ENCODE measurements at regions not wholly inside any gene's neighbourhood (a gene's known extent, or its start where the extent isn't known, plus 50 kb on each side); places are given as distances from the start of the nearest gene placed in this dataset.
A peak's percentile ranks its signal among the peaks of the same experiment; 100 is the strongest.

- DNase-seq, result no peak
These were observed 466.1 kb downstream of the FUT8 start for GRCh38 chr14:65878586-65878985.

- DNase-seq, result no peak
These were observed 466.9 kb downstream of the FUT8 start for GRCh38 chr14:65879248-65880009.

GRCh38 chr14:65880507-65880906 is 468.0 kb downstream of the FUT8 start:
- no peak for DNase-seq

- no peak for DNase-seq
These were observed 469.1 kb downstream of the FUT8 start for GRCh38 chr14:65881642-65882041.

DNA sequence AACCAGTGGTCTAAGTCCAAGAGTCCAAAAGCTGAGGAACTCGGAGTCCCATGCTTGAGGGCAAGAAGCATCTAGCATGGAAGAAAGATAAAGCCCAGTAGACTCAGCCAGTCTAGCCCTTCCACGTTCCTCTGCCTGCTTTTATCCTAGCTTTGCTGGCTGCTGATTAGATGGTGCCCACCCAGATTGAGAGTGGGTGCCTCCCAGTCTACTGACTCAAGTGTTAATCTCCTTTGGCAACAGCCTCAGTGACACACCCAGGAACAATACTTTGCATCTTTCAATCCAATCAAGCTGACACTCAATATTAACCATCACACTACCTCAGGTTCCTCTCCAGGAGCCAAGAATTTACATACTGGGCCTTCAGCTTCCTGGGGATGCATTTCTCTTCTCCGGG is 476.1 kb downstream of the FUT8 start:
- no peak for DNase-seq

GRCh38 chr14:65892315-65892714 is 479.8 kb downstream of the FUT8 start:
- DNase-seq, result no peak

DNA sequence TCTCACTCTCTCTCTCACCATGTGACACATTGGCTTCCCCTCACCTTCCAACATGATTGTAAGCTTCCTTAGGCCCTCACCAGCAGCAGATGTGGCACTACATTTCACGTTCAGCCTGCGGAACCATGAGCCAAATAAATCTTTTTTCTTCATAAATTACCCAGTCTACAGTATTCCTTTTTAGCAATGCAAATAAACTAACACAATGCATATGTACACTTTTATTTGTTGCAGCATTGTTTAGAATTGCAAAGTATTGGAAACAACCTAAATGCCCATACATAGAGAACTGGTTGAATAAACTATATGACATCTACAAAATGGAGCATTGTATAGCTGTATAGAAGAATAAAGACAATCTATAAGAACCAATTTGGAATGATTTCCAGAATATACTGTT is 487.6 kb downstream of the FUT8 start:
- no peak for DNase-seq

GRCh38 chr14:65901595-65901994 is 489.1 kb downstream of the FUT8 start:
- no peak for DNase-seq

DNA sequence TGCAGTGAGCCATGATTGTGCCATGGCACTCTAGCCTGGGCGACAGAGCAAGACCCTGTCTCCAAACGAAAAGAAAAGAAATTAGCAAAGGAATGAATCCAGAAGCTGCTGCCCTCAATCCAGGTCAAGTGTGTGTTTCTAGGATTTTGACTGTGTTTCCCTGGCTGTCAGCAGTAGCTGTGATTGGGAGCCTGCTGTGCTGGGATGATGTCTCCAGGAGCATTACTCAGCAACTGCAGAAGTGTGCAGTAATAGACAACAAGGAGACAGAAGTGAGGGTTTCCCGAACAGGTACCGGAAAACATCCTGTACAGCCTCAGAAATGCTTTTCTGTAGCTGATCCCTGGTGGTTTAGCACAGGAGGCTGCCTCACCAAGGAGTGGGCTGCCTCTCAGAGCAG is 492.5 kb downstream of the FUT8 start:
- no peak for DNase-seq

GRCh38 chr14:65906344-65906743 is 493.8 kb downstream of the FUT8 start:
- DNase-seq, result no peak

DNA sequence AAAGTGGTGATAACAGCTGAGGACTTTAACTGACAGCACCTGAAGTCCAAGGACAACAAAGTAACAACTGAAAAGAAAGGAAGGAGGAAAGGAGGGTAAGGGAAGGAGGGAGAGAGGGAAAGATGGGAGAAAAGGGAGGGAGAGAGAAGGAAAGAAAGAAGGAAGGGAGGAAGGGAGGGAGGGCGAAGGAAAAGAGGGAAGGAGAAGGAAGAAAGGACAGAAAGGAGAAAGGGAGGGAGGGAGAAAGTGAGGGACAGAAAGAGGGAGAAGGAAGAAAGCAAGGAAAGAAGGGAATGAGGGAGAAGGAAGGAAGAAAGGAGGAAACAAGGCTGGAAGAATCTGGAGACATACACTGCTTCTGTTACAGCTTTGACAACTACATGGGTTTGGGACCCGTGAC is 494.4 kb downstream of the FUT8 start:
- no peak for DNase-seq

GRCh38 chr14:65910108-65910786 is 497.7 kb downstream of the FUT8 start:
- DNase-seq, result no peak

- no peak for DNase-seq
These were observed 502.6 kb downstream of the FUT8 start for GRCh38 chr14:65915125-65915524.

DNA sequence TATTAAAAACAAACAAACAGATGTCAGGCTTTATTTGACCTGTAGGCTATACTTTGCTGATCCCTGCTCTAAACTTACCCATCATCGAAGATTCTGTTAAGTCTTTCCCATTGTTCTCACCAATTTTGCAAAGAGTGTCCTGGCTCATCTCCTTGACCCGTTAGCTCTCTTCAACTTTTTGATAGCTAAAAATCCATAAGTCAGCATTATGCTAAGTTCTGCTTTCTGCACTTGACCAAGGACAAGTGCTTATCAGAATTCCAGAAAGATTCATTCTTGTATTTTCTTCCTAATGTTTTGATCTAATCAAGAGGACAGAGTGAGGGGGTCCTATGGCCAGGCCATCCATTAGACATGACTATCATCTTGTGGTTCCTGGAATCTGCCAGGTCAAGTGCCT is 503.5 kb downstream of the FUT8 start:
- no peak for DNase-seq

DNA sequence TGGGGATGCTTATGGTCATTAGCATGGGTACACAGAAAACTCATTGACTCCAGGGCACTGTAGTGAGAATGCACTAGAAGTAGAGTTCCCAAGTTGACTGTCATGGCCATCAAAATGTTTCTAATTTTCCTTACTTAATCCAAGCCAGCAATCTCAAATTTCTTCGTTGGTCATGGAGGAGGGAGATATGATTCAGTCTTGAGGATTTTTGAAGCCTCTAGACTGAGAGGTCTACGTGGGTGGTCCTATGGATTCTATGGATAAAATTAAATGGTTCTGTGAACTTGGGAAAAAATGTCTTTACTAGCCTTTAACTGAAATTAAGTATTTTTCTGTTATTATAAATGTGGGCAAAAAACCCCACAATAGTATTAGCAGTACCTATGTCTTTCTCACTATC is 508.5 kb downstream of the FUT8 start:
- DNase-seq, result no peak

GRCh38 chr14:65922142-65922541 is 509.6 kb downstream of the FUT8 start:
- DNase-seq, result no peak

DNA sequence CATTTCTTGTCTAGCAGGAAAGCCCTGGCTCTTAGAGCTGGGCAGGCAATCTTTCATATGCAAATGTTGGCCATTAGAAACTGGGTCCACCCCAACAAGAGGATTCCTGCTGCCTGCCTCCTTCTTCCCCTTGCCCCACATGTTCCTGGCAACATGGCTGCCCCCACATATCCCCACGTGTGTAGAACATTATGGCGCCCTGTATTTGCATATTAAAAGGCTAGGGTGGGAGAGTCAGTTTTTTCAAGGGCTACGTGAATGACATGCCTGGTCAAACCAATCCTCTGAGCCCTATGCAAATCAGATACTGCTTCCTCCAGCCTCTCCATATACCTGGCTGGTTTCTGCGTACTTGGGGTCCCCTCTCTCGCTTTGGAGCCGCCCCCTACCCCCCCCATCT is 514.0 kb downstream of the FUT8 start:
- no peak for DNase-seq

DNA sequence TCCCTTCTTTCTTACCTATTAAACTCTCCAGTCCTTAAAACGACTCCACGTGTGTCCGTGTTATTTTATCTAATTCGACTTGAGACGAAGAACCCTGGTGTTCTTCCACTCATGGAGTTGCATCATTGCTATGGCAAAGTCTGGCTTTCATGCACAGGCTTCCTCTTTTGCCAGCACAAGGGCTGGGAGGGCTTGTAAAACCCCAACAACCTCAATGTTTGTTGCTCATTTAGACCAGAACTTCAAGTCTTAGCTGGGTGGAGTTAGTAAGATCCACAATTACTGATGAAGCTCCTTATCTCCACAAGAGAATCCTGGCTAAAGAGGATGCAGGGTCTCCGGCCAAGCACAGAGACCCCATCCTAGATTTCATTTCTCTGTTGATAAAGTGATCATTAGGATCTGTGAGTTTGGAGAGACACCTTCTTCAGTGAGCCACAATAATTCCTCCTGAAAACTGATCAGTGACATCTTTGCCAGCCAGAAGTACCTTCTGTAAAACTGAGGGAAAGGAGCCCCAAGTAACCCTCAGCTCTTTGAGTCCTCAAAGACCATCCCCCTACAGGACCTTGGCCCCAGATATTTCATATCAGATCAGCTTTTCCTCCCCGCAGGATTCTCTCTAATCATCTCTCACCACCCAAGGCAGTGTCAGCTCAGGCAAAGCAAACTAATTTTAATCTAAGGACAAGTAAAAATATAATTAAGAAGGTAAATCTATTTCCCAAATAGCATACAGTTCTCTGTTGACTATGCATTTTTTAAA is 514.6 kb downstream of the FUT8 start:
- no peak for DNase-seq

- peak; percentile 87 for DNase-seq
These were observed 515.4 kb downstream of the FUT8 start for GRCh38 chr14:65927931-65928356.

DNA sequence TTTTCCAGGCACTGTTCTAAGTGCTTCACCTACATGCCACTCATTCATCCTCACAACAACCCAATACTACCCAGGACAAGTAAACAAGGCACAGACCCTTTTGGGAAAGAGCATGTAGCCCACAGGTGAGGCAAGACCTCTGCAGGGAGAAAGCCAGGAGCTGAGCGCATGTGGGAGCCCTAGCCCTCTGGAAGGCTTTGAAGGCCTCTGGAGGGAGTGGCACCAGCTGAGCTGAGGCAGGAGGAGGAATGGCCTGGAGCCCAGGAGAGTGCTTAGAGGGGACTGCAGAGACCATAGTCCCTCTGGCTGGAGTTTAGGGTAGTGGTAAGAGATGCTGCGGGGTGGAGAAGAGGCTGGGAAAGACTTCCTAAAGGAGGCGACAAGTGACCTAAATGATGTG is 516.5 kb downstream of the FUT8 start:
- DNase-seq, result no peak

GRCh38 chr14:65933400-65934069 is 521.0 kb downstream of the FUT8 start:
- no peak for DNase-seq

- DNase-seq, result no peak
These were observed 521.5 kb downstream of the FUT8 start for GRCh38 chr14:65934070-65934435.

DNA sequence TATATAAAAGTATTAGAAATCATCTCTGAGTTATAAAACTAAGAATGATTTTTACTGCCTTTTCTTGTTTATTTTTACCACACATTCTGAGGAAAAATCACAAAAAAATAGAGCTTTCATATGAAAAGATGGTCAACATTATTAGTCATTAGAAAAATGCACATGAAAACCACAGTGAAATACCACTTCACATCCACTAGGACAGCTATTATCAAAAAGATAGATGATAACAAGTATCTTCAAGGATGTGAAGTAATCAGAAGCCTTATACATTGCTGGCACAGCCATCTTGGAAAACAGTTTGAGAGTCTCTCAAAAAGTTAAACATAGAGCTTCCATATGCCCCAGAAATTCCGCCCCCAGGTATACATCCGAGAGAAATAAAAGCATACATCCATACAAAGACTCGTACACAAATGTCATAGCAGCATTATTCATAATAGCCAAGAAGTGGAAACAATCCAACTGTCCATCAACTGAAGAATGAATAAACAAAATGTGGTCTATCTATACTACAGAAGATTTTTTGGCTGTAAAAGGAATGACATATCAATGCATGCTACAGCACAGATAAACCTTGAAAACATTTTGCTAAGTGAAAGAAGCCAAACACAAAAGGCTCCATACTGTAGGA is 523.9 kb downstream of the FUT8 start:
- no peak for DNase-seq
